ENCODE measurements at regions not wholly inside any gene's neighbourhood (a gene's known extent, or its start where the extent isn't known, plus 50 kb on each side); places are given as distances from the start of the nearest gene placed in this dataset.

DNA sequence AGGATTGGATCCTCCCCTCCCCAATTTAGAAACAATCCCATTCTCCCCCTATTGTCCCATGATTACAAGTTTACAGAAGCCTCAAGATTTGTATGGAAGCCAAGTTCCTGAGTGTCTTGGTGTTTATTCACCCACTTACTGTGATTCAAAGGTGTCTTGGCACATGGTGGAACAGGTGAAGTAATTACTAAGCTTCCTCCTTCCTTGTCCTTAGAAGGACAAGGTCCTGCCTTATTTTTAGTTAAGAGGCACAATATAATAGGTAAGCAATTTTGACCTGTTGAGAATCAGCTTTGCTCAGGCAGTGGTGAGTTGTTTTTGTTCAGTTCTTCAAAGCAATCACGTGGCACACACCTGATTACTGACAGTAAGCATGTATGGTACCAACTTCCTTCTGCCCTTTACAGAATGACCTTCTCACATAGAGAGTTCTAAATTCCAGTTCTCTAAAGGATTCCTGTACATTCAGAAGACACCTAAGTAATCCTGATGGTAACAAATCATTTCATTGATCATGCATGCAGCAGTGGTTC is 60.7 kb upstream of the SLC13A1 start (continued):
- TF ChIP-seq EZH2 (IDR thresholded peaks at IDR 0.05; ENCODE audit: low read depth, unreplicated experiment) = no peak
- TF ChIP-seq, protein P1, sequence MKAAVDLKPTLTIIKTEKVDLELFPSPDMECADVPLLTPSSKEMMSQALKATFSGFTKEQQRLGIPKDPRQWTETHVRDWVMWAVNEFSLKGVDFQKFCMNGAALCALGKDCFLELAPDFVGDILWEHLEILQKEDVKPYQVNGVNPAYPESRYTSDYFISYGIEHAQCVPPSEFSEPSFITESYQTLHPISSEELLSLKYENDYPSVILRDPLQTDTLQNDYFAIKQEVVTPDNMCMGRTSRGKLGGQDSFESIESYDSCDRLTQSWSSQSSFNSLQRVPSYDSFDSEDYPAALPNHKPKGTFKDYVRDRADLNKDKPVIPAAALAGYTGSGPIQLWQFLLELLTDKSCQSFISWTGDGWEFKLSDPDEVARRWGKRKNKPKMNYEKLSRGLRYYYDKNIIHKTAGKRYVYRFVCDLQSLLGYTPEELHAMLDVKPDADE (IDR thresholded peaks at IDR 0.05) = no peak

DNA sequence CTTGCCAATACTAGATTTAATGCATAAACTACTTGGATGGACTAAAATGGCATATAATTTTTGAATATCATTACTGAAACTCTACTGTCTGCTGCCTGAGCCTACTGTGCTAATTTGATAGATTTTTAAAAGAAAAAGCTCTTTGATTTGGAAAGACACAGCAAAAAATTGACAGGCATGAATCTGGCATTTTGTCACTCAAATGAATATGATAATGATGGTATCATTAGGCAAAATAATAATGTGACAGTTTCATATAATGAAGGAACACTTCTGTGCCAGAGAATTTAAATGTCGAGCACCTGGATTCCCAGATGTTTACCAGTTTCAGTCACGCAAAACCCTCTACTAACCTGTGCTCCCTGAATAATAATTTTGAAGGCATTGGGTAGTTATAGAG is 60.0 kb upstream of the SLC13A1 start:
- H3K4me1 Mint-ChIP-seq = peaks cover 11% of the 10 kb centered on the region; the same call in 2 of the 3 replicates
- no peaks in the 10 kb centered on the region for H3K9me3 Mint-ChIP-seq
- no peak for DNase-seq (ENCODE audit: low spot score)
- Histone ChIP-seq H3K4me3 (no peak overlapping the region), H3K27me3 (ENCODE audit: insufficient read depth) (no peaks in the 10 kb centered on the region), H3K79me2 (replicated peaks; ENCODE audit: insufficient read depth) (no peaks in the 10 kb centered on the region), H3F3A (replicated peaks; ENCODE audit: low read depth) (no peaks in the 10 kb centered on the region), H2AFZ (no peak overlapping the region), H3K27ac (ENCODE audit: low read depth) (no peak overlapping the region), H3K4me1 (ENCODE audit: insufficient read depth) (peaks cover 17% of the 10 kb centered on the region), H3K4me2 (no peak overlapping the region), H4K20me1 (replicated peaks; ENCODE audit: insufficient read depth) (no peaks in the 10 kb centered on the region), H3K36me3 (ENCODE audit: insufficient read depth) (no peaks in the 10 kb centered on the region), H3K9me2 (ENCODE audit: insufficient read depth) (peaks cover 3% of the 10 kb centered on the region; the same call in 1 of the 2 replicates)
- no peak for ATAC-seq
- no peaks in the 10 kb centered on the region; the same call in 2 of the 3 replicates for H3K36me3 Mint-ChIP-seq (ENCODE audit: low read depth)
- peaks cover 2% of the 10 kb centered on the region for H3K27me3 Mint-ChIP-seq (ENCODE audit: insufficient read depth, low read depth, poor library complexity)
- no peak overlapping the region for H3K27ac Mint-ChIP-seq
- TF ChIP-seq, protein P2, sequence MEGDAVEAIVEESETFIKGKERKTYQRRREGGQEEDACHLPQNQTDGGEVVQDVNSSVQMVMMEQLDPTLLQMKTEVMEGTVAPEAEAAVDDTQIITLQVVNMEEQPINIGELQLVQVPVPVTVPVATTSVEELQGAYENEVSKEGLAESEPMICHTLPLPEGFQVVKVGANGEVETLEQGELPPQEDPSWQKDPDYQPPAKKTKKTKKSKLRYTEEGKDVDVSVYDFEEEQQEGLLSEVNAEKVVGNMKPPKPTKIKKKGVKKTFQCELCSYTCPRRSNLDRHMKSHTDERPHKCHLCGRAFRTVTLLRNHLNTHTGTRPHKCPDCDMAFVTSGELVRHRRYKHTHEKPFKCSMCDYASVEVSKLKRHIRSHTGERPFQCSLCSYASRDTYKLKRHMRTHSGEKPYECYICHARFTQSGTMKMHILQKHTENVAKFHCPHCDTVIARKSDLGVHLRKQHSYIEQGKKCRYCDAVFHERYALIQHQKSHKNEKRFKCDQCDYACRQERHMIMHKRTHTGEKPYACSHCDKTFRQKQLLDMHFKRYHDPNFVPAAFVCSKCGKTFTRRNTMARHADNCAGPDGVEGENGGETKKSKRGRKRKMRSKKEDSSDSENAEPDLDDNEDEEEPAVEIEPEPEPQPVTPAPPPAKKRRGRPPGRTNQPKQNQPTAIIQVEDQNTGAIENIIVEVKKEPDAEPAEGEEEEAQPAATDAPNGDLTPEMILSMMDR (conservative IDR thresholded peaks at IDR 0.05; ENCODE audit: low read depth in 2 of 2) = no peak
- no peak overlapping the region for H3K4me3 Mint-ChIP-seq

Data from GM23338 (cell line).